ENCODE measurements at regions not wholly inside any gene's neighbourhood (a gene's known extent, or its start where the extent isn't known, plus 50 kb on each side); places are given as distances from the start of the nearest gene placed in this dataset.
A peak's percentile ranks its signal among the peaks of the same experiment; 100 is the strongest.
"Not testable (repeated sequence)": the region's sequence is repeated elsewhere in the genome, so short reads cannot be mapped to it uniquely, and the experiment has no call there.

DNA sequence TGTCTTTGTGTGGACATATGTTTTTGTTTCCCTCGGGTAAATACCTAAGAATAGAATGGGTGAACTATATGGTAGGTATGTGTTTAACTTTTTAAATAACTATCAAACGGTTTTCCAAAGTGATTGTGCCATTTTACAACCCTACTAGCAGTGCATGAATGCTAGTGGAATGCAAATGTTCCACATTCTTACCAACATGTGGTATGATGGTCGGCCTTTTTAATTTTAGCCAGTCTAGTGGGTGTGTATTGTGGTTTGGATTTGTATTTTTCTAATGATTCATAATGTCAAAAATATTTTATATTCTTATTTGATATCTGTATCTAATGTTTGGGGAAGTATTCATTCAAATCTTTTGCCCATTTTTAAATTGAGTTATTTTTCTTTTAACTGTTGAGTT, 68.2 kb upstream of the SMAD3 start:
- TF ChIP-seq, protein P1, sequence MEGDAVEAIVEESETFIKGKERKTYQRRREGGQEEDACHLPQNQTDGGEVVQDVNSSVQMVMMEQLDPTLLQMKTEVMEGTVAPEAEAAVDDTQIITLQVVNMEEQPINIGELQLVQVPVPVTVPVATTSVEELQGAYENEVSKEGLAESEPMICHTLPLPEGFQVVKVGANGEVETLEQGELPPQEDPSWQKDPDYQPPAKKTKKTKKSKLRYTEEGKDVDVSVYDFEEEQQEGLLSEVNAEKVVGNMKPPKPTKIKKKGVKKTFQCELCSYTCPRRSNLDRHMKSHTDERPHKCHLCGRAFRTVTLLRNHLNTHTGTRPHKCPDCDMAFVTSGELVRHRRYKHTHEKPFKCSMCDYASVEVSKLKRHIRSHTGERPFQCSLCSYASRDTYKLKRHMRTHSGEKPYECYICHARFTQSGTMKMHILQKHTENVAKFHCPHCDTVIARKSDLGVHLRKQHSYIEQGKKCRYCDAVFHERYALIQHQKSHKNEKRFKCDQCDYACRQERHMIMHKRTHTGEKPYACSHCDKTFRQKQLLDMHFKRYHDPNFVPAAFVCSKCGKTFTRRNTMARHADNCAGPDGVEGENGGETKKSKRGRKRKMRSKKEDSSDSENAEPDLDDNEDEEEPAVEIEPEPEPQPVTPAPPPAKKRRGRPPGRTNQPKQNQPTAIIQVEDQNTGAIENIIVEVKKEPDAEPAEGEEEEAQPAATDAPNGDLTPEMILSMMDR (conservative IDR thresholded peaks at IDR 0.05; ENCODE audit: low read length), result no peak
- peak; percentile 90 for DNase-seq (ENCODE audit: low read depth)
- H3K4me3 ChIP-seq (ENCODE audit: low read length), result no peak overlapping the region

DNA sequence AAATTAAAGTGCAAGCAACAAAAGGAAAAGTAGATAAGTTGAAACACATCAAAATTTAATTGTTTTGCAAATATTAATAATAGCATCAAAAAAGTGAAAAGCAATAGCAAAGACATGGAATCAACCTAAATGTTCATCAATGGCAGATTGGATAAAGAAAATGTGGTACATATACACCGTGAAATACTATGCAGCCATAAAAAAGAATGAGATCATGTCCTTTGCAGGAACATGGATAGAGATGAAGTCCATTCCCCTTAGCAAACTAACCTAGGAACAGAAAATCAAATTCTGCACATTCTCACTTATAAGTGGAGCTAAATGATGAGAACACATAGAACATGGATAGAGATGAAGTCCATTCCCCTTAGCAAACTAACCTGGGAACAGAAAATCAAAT, 67.2 kb upstream of the SMAD3 start:
- not testable (repeated sequence) for DNase-seq (ENCODE audit: low read depth); H3K4me3 ChIP-seq (ENCODE audit: low read length)

DNA sequence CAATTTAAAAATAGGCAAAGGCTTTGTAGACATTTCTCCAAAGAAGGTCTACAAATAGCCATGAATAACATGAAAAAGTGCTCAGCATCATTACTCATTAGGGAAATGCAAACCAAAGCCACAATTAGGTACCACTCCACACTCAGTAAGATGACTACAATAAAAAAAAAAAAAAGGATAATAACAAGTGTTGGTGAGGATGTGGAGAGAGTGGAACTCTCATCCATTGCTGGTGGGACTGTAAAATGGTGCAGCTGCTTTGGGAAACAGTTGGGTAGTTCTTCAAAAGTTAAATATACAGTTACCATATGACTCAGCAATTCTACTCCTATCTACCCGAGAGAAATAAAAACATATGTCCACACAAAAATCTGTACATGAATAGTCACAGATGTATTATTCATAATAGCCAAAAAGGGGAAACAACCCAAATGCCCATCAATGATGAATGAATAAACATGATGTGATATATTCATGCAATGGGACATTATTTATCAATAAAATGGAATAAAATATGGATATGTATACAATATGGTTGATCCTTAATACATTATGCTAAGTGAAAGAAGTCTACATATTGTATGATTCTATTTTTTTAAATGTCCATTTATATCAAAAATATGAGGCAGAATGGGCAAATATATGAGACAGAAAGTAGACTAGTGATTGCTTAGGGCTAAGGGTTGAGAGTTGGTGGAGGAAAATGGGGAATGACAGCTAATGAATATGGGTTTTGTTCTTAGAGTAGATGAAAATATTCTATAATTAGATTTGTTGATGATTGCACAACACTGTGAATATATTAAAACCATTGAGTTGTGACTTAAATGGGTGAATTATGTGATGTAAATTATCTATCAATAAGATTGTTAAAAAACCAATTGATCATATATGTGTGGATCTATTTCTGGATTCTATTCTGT, 66.1 kb upstream of the SMAD3 start:
- H3K4me3 ChIP-seq (ENCODE audit: low read length), result no peak overlapping the region
- no peak for DNase-seq (ENCODE audit: low read depth)
- TF ChIP-seq, protein P1 (conservative IDR thresholded peaks at IDR 0.05; ENCODE audit: low read length), result no peak

DNA sequence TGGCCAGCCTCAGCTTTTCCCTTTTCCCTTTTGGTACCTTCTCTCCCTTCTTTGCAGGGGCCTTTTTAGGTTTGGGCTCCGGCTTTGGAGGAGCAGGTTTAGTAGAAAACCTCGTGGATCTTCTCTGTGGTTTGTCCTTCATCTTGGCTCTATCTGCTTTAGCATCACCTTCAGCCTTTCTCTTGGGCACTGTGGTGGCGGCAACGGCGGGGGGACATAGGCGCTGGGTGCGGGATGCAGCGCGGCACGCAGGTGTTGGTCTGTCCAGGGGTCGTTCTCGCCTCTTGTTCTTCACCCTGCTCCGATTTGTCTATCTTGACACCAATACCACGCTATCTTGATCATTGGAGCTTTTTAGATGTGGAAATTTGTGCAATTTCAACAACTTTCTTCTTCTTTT, 64.5 kb upstream of the SMAD3 start:
- no peak overlapping the region for H3K4me3 ChIP-seq (ENCODE audit: low read length)
- DNase-seq (ENCODE audit: low read depth), result no peak
- TF ChIP-seq, protein P1 (conservative IDR thresholded peaks at IDR 0.05; ENCODE audit: low read length), result no peak

DNA sequence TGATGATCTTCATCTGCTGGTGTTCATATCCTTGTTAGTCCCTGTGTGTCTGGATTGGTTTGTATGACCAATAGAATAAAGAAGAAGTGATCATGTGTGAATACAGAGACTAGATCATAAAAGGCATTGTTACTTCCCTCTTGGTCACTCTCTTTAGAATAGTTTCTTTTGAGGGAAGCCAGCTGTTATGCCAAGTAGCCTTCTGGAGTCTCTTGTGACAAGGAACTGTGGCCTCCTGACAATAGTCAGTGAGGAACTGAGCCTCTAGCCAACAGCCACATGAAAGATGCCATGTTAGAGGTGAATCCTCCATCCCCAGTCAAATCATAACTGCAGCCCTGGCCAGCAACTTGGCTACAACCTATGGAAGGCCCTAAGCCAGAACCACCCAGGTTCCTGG, 63.0 kb upstream of the SMAD3 start:
- TF ChIP-seq, protein P1 (conservative IDR thresholded peaks at IDR 0.05; ENCODE audit: low read length), result no peak
- no peak for DNase-seq (ENCODE audit: low read depth)
- H3K4me3 ChIP-seq (ENCODE audit: low read length), result no peak overlapping the region

DNA sequence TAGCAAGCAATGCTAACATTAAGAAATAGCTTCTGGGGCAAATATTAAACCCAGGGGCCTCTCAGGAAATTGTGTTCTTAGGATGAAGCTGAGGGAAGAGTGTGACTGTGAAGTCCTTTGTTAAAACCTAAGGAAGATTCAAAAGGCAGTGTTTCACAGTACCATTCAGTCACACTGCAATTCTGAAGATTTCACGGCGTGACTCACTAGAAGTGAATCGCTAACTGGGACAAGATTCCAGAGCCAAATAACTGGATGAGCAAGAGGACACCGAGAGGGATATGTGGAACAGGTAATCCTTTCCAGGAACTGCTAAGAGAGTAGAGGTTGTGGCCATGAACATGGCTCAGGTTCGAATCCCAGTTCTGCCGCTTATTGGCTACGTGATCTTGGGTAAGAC, 61.8 kb upstream of the SMAD3 start:
- peak; percentile 37 for DNase-seq (ENCODE audit: low read depth)
- TF ChIP-seq, protein P1 (conservative IDR thresholded peaks at IDR 0.05; ENCODE audit: low read length), result no peak
- no peak overlapping the region for H3K4me3 ChIP-seq (ENCODE audit: low read length)

DNA sequence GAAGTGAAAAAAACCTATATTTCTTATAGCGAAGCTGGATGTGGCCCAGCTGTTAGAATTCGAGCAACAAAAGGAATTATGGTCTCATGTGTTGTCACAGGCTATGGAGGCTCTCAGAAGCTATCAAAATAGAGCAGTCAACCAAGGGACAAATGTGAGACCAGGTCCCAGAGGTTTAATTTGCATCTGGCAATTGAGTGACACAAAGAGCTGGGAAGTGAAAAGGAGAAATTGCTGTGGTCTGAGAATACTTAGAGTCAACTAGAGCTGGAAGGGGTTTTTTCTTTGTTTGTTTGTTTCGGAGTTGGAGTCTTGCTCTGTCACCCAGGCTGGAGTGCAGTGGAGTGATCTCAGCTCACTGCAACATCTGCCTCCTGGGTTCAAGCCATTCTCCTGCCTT, 61.3 kb upstream of the SMAD3 start:
- TF ChIP-seq, protein P1 (conservative IDR thresholded peaks at IDR 0.05; ENCODE audit: low read length), result no peak
- no peak overlapping the region for H3K4me3 ChIP-seq (ENCODE audit: low read length)
- DNase-seq (ENCODE audit: low read depth), result no peak
